Activated CD4-positive, CD25-positive, alpha-beta regulatory T cell treated with anti-CD3 and anti-CD28 coated beads, Interleukin-2, amount 50 U/mL, for 24 hours (primary cell): ENCODE measurements at regions not wholly inside any gene's neighbourhood (a gene's known extent, or its start where the extent isn't known, plus 50 kb on each side); places are given as distances from the start of the nearest gene placed in this dataset.

ENCODE experiments used
- ATAC-seq, 2 donors: fragments of 150-1000 bp; cut with Tn5 transposase; one replicate each; pipeline ENCODE4 v1.10.0; 2021; ENCODE audit warnings: mild to moderate bottlenecking in 1 of 2, moderate library complexity in 1 of 2

GRCh38 chr20:40538131-40538530 is 150.9 kb downstream of the MAFB start:
- no peak for ATAC-seq

GRCh38 chr20:40536808-40537207 is 152.2 kb downstream of the MAFB start:
- ATAC-seq, result no peak

GRCh38 chr20:40535816-40536215 is 153.2 kb downstream of the MAFB start:
- ATAC-seq, result no peak

GRCh38 chr20:40532103-40532502 is 156.9 kb downstream of the MAFB start:
- no peak for ATAC-seq

- ATAC-seq, result no peak
These were observed 163.7 kb downstream of the MAFB start for GRCh38 chr20:40525351-40525750.

GRCh38 chr20:40524071-40524470 is 165.0 kb downstream of the MAFB start:
- no peak for ATAC-seq

GRCh38 chr20:40522405-40522804 is 166.6 kb downstream of the MAFB start:
- ATAC-seq, result no peak

- ATAC-seq, result no peak
These were observed 167.1 kb downstream of the MAFB start for GRCh38 chr20:40521962-40522361.

GRCh38 chr20:40519918-40520317 is 169.1 kb downstream of the MAFB start:
- no peak for ATAC-seq

GRCh38 chr20:40512994-40513393 is 176.0 kb downstream of the MAFB start:
- ATAC-seq, result no peak

GRCh38 chr20:40512591-40512990 is 176.4 kb downstream of the MAFB start:
- ATAC-seq, result no peak

GRCh38 chr20:40511478-40511877 is 177.6 kb downstream of the MAFB start:
- ATAC-seq, result no peak

GRCh38 chr20:40510622-40511021 is 178.4 kb downstream of the MAFB start:
- ATAC-seq, result no peak

- no peak for ATAC-seq
These were observed 180.2 kb downstream of the MAFB start for GRCh38 chr20:40508821-40509220.

GRCh38 chr20:40506537-40506939 is 182.5 kb downstream of the MAFB start:
- ATAC-seq, result no peak

- no peak for ATAC-seq
These were observed 185.9 kb downstream of the MAFB start for GRCh38 chr20:40503119-40503518.

GRCh38 chr20:40502576-40502975 is 186.5 kb downstream of the MAFB start:
- no peak for ATAC-seq

- no peak for ATAC-seq
These were observed 189.6 kb downstream of the MAFB start for GRCh38 chr20:40499391-40499790.

- ATAC-seq, result peak in 1 of 2 donors; percentile 23
These were observed 190.9 kb downstream of the MAFB start for GRCh38 chr20:40497899-40498691.

- no peak for ATAC-seq
These were observed 193.1 kb downstream of the MAFB start for GRCh38 chr20:40495956-40496355.

GRCh38 chr20:40494248-40494647 is 194.8 kb downstream of the MAFB start:
- no peak for ATAC-seq

- no peak for ATAC-seq
These were observed 195.5 kb downstream of the MAFB start for GRCh38 chr20:40493549-40493948.

- ATAC-seq, result no peak
These were observed 196.0 kb downstream of the MAFB start for GRCh38 chr20:40493071-40493470.

GRCh38 chr20:40491009-40491590 is 197.9 kb downstream of the MAFB start:
- ATAC-seq, result no peak

- ATAC-seq, result no peak
These were observed 199.2 kb downstream of the MAFB start for GRCh38 chr20:40489886-40490285.
